Endodermal cell (in vitro differentiated cells): ENCODE measurements at regions not wholly inside any gene's neighbourhood (a gene's known extent, or its start where the extent isn't known, plus 50 kb on each side); places are given as distances from the start of the nearest gene placed in this dataset.

Experiments used
- DNase-seq: peaks from one replicate; pipeline ENCODE4 v3.0.0-alpha.2; 2017
- H3K27ac ChIP-seq: 2 replicates; pipeline ENCODE4 v1.5.1; 2013; ENCODE audit warnings: mild to moderate bottlenecking, low read depth, low read length, moderate library complexity
- H3K27me3 ChIP-seq: 2 replicates; pipeline ENCODE4 v1.6.1; 2013; ENCODE audit warnings: mild to moderate bottlenecking, low read length, moderate library complexity; ENCODE audit not compliant: insufficient read depth, control insufficient read depth, poor library complexity, severe bottlenecking
- H3K36me3 ChIP-seq: 2 replicates; pipeline ENCODE4 v1.7.0; 2013; ENCODE audit warnings: mild to moderate bottlenecking, low read length, moderate library complexity; ENCODE audit not compliant: control insufficient read depth, insufficient read depth
- H3K4me1 ChIP-seq: one replicate; pipeline ENCODE4 v1.7.0; 2013; ENCODE audit warnings: low read length; ENCODE audit not compliant: control insufficient read depth, insufficient read depth
- H3K4me3 ChIP-seq: 2 replicates; pipeline ENCODE4 v1.5.1; 2013; ENCODE audit warnings: mild to moderate bottlenecking, low read length, moderate library complexity
- H3K9ac ChIP-seq: 2 replicates; pipeline ENCODE4 v1.6.1; 2013; ENCODE audit warnings: mild to moderate bottlenecking, low read length, moderate library complexity; ENCODE audit not compliant: poor library complexity, severe bottlenecking; ENCODE audit errors: extremely low read depth
- H3K9me3 ChIP-seq: 2 replicates; pipeline ENCODE4 v1.6.1; 2013; ENCODE audit warnings: mild to moderate bottlenecking, low read length, moderate library complexity; ENCODE audit not compliant: control insufficient read depth
- H3K27ac Mint-ChIP-seq: 2 replicates; pipeline ENCODE4 v1.8.0; 2020; ENCODE audit warnings: mixed read lengths
- H3K27me3 Mint-ChIP-seq: 2 replicates; pipeline ENCODE4 v1.8.0; 2021; ENCODE audit warnings: mild to moderate bottlenecking, mixed read lengths; ENCODE audit not compliant: insufficient read depth
- H3K36me3 Mint-ChIP-seq: 2 replicates; pipeline ENCODE4 v1.8.0; 2020; ENCODE audit warnings: low read depth, mixed read lengths
- H3K4me1 Mint-ChIP-seq: 2 replicates; pipeline ENCODE4 v1.8.0; 2020; ENCODE audit warnings: mixed read lengths
- H3K4me3 Mint-ChIP-seq: 2 replicates; pipeline ENCODE4 v1.8.0; 2020; ENCODE audit warnings: mild to moderate bottlenecking, moderate library complexity, mixed read lengths
- H3K9me3 Mint-ChIP-seq: 2 replicates; pipeline ENCODE4 v1.8.0; 2020; ENCODE audit warnings: mild to moderate bottlenecking, mixed read lengths
- WGBS, 2 experiments: methylation state at CpG; one replicate each; pipeline versions ENCODE4 v1.1.5 to v1.1.7; 2013; ENCODE audit warnings: missing lambda C conversion rate in 2 of 2, mixed read lengths in 1 of 2; ENCODE audit not compliant: insufficient coverage in 1 of 2, insufficient read length in 1 of 2; 5-methylcytosine and 5-hydroxymethylcytosine counted together
- TF ChIP-seq, protein P1 (sequence below): fragments of 200-600 bp; sonication (generic); conservative IDR thresholded peaks from 2 replicates; pipeline ENCODE4 v1.5.0; 2021; ENCODE audit warnings: antibody characterized with exemption, mild to moderate bottlenecking

- H3K9me3 ChIP-seq = no peaks in the 10 kb centered on the region
- Mint-ChIP-seq H3K36me3 (no peaks in the 10 kb centered on the region), H3K9me3 (peaks cover 6% of the 10 kb centered on the region), H3K4me1 (no peaks in the 10 kb centered on the region), H3K27ac (no peak overlapping the region), H3K4me3 (no peak overlapping the region), H3K27me3 (peaks cover 1% of the 10 kb centered on the region)
- DNase-seq = no peak
- no peaks in the 10 kb centered on the region for H3K4me1 ChIP-seq
- no peaks in the 10 kb centered on the region for H3K36me3 ChIP-seq
- no peak overlapping the region for H3K27ac ChIP-seq
- no peaks in the 10 kb centered on the region for H3K27me3 ChIP-seq
- H3K4me3 ChIP-seq = no peak overlapping the region
- TF ChIP-seq, protein P1, sequence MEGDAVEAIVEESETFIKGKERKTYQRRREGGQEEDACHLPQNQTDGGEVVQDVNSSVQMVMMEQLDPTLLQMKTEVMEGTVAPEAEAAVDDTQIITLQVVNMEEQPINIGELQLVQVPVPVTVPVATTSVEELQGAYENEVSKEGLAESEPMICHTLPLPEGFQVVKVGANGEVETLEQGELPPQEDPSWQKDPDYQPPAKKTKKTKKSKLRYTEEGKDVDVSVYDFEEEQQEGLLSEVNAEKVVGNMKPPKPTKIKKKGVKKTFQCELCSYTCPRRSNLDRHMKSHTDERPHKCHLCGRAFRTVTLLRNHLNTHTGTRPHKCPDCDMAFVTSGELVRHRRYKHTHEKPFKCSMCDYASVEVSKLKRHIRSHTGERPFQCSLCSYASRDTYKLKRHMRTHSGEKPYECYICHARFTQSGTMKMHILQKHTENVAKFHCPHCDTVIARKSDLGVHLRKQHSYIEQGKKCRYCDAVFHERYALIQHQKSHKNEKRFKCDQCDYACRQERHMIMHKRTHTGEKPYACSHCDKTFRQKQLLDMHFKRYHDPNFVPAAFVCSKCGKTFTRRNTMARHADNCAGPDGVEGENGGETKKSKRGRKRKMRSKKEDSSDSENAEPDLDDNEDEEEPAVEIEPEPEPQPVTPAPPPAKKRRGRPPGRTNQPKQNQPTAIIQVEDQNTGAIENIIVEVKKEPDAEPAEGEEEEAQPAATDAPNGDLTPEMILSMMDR = no peak
- no peak overlapping the region for H3K9ac ChIP-seq
- 100% methylated on average over 1 of the region's 1 CpG; no CpG with 5 or more reads in 1 of the 2 experiments for WGBS, 2 experiments
Measured at GRCh38 chr14:101418601-101419000, 142.7 kb upstream of the DIO3 start.

- Mint-ChIP-seq H3K4me1 (no peaks in the 10 kb centered on the region), H3K27ac (no peak overlapping the region), H3K4me3 (no peak overlapping the region), H3K27me3 (peaks cover 9% of the 10 kb centered on the region), H3K36me3 (peaks cover 4% of the 10 kb centered on the region), H3K9me3 (peaks cover 32% of the 10 kb centered on the region)
- WGBS, 2 experiments = 83 to 96% methylated on average over 1 to 3 of the region's 3 CpGs
- Histone ChIP-seq H3K4me3 (no peak overlapping the region), H3K9me3 (peaks cover 20% of the 10 kb centered on the region), H3K9ac (no peak overlapping the region), H3K27ac (no peak overlapping the region), H3K4me1 (no peaks in the 10 kb centered on the region), H3K27me3 (no peaks in the 10 kb centered on the region), H3K36me3 (no peaks in the 10 kb centered on the region)
- TF ChIP-seq, protein P1 = no peak
- DNase-seq = no peak
Measured at GRCh38 chr14:101426466-101426865, 134.8 kb upstream of the DIO3 start.

GRCh38 chr14:101428409-101428808 is 132.9 kb upstream of the DIO3 start:
- Mint-ChIP-seq H3K36me3 (peaks cover 4% of the 10 kb centered on the region), H3K9me3 (peaks cover 32% of the 10 kb centered on the region), H3K27me3 (peaks cover 9% of the 10 kb centered on the region), H3K27ac (no peak overlapping the region), H3K4me1 (no peaks in the 10 kb centered on the region), H3K4me3 (no peak overlapping the region)
- 97 to 100% methylated on average over 1 of the region's 1 CpG for WGBS, 2 experiments
- DNase-seq = no peak
- TF ChIP-seq, protein P1 = no peak
- H3K27me3 ChIP-seq = no peaks in the 10 kb centered on the region
- H3K4me3 ChIP-seq = no peak overlapping the region
- H3K9me3 ChIP-seq = peaks cover 20% of the 10 kb centered on the region
- H3K36me3 ChIP-seq = no peaks in the 10 kb centered on the region
- no peak overlapping the region for H3K9ac ChIP-seq
- no peak overlapping the region for H3K27ac ChIP-seq
- no peaks in the 10 kb centered on the region for H3K4me1 ChIP-seq
